ENCODE measurements at regions not wholly inside any gene's neighbourhood (a gene's known extent, or its start where the extent isn't known, plus 50 kb on each side); places are given as distances from the start of the nearest gene placed in this dataset.
"Not testable (repeated sequence)": the region's sequence is repeated elsewhere in the genome, so short reads cannot be mapped to it uniquely, and the experiment has no call there.

DNA sequence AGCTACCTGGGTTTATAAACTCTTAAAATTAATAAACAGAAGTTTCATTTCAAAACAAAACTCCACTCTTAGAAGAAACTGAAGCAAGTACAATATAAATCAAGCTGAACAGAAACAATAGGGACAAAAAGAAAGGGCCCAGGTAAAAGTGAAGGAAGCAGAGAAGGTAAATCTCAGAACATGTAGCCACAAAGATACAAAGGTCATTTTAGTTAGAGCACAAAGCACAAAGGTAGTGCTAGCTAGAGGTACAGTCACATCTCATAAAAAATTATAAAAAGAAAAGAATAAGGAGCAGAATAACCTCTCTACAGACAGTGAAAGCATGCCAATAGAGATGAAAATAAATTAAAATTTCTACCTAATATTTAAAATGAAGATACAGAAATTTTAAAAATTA is 90.4 kb upstream of the C5orf63 start:
- Histone ChIP-seq H3K4me1 (ENCODE audit: control insufficient read depth in 1 of 2, low read depth in 2 of 2) (no peaks in the 10 kb centered on the region), H3K27me3 (replicated peaks; ENCODE audit: insufficient read depth) (no peaks in the 10 kb centered on the region), H3K27ac (no peak overlapping the region), H3K36me3 (no peaks in the 10 kb centered on the region), H3K9me3 (no peaks in the 10 kb centered on the region), H3K4me3 (no peak overlapping the region)
- DNase-seq (ENCODE audit: low spot score), result no peak
- TF ChIP-seq, protein P1, sequence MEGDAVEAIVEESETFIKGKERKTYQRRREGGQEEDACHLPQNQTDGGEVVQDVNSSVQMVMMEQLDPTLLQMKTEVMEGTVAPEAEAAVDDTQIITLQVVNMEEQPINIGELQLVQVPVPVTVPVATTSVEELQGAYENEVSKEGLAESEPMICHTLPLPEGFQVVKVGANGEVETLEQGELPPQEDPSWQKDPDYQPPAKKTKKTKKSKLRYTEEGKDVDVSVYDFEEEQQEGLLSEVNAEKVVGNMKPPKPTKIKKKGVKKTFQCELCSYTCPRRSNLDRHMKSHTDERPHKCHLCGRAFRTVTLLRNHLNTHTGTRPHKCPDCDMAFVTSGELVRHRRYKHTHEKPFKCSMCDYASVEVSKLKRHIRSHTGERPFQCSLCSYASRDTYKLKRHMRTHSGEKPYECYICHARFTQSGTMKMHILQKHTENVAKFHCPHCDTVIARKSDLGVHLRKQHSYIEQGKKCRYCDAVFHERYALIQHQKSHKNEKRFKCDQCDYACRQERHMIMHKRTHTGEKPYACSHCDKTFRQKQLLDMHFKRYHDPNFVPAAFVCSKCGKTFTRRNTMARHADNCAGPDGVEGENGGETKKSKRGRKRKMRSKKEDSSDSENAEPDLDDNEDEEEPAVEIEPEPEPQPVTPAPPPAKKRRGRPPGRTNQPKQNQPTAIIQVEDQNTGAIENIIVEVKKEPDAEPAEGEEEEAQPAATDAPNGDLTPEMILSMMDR (IDR thresholded peaks at IDR 0.05), result no peak
- ATAC-seq (ENCODE audit: insufficient number of reproducible peaks, low FRiP score, low read depth), result no peak

DNA sequence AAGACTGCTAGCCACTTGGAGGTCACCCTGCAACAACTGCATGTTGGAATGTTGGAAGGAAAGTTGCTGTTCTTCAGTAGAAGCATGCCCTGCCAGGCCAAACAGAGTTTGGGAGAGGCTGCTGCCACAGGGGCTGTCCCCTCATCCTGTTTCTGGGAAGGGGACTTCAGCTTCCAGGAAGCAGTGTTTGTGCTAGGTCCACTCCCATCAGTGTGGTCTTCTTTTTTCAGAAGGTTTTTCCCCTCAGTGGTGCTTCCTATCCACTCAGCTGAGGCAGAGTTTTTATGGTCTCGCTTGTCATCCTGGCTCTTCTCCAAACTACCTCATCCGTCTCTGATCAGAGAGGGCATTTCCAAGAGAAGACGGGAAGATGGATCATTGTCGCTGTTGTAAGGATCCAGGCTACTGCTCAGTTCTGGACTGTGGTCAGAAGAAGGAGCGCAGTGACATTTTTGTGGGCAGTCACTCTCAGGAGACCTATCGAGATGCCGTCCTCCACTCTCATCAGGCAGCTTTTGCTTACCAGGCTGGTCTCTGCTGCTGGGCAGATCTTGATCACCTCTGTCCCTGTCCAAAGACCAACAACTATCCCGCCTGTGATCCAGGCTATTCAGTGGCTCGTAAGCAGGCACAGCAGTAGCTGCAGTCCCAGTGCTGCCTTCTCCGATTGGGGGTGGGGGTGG is 97.8 kb upstream of the C5orf63 start:
- H3K9me3 ChIP-seq, result peaks cover 4% of the 10 kb centered on the region
- H3K27ac ChIP-seq, result no peak overlapping the region
- H3K4me1 ChIP-seq (ENCODE audit: control insufficient read depth in 1 of 2, low read depth in 2 of 2), result no peaks in the 10 kb centered on the region
- H3K36me3 ChIP-seq, result no peaks in the 10 kb centered on the region
- H3K4me3 ChIP-seq, result no peak overlapping the region
- ATAC-seq (ENCODE audit: insufficient number of reproducible peaks, low FRiP score, low read depth) (no peak), DNase-seq (ENCODE audit: low spot score) (no peak)
- TF ChIP-seq, protein P1 (IDR thresholded peaks at IDR 0.05), result no peak
- H3K27me3 ChIP-seq (replicated peaks; ENCODE audit: insufficient read depth), result no peaks in the 10 kb centered on the region

DNA sequence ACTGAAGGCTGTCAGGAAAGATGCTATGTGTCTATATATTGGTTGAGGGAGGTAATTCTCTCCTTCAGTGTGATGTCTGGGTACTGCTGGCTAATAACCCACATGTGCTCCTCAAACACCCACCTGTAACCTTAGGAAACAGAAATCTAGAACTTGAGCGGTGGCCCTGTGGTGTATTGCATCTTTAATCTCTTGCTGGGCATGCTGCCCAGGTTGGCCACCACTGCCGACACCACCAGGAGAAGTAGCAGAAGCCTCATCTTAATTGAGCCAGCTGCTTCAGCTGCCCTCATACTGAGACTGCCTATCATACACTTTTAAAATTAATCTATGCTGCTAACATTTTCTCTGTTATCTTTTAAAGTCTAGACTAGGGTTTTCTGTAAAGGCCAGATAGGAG is 103.5 kb upstream of the C5orf63 start:
- H3K9me3 ChIP-seq, result peaks cover 4% of the 10 kb centered on the region
- H3K4me1 ChIP-seq (ENCODE audit: control insufficient read depth in 1 of 2, low read depth in 2 of 2), result no peaks in the 10 kb centered on the region
- TF ChIP-seq, protein P1 (IDR thresholded peaks at IDR 0.05), result no peak
- ATAC-seq (ENCODE audit: insufficient number of reproducible peaks, low FRiP score, low read depth) (no peak), DNase-seq (ENCODE audit: low spot score) (no peak)
- no peak overlapping the region for H3K4me3 ChIP-seq
- H3K27me3 ChIP-seq (replicated peaks; ENCODE audit: insufficient read depth), result no peaks in the 10 kb centered on the region
- no peak overlapping the region for H3K27ac ChIP-seq
- no peaks in the 10 kb centered on the region for H3K36me3 ChIP-seq

DNA sequence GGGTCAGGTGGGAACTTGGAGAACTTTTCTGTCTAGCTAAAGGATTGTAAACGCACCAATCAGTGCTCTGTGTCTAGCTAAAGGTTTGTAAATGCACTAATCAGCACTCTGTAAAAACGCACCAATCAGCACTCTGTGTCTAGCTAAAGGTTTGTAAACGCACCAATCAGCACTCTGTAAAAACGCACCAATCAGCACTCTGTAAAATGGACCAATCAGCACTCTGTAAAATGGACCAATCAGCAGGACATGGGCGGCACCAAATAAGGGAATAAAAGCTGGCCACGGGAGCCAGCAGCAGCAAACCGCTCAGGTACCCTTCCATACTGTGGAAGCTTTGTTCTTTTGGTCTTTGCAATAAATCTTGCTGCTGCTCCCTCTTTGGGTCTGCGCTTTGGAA is 108.0 kb upstream of the MEGF10 start:
- H3K9me3 ChIP-seq; H3K4me1 ChIP-seq (ENCODE audit: control insufficient read depth in 1 of 2, low read depth in 2 of 2); H3K4me3 ChIP-seq; H3K36me3 ChIP-seq; H3K27me3 ChIP-seq (replicated peaks; ENCODE audit: insufficient read depth); ATAC-seq (ENCODE audit: insufficient number of reproducible peaks, low FRiP score, low read depth); H3K27ac ChIP-seq; DNase-seq (ENCODE audit: low spot score): not testable (repeated sequence)

DNA sequence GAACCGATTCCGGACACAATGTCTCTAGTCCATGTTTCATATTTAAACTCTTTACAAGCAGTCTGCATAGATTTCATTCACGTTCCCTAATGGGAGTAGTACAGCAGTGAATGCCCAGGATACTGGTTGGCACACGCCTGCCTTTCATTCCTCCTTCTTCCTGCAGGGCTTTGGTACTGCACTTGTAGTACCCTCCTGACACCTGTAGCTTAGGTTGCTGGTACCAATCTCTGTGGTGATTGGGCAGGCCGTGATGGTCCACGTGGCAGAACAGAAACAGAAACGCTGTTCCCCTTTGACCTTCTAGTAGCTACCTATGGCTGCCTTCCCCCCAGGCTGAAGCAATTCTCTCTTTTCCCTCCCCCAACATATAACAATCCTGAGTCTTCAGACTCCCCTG is 107.3 kb upstream of the MEGF10 start:
- H3K36me3 ChIP-seq, result no peaks in the 10 kb centered on the region
- H3K27ac ChIP-seq, result no peak overlapping the region
- no peaks in the 10 kb centered on the region for H3K4me1 ChIP-seq (ENCODE audit: control insufficient read depth in 1 of 2, low read depth in 2 of 2)
- ATAC-seq (ENCODE audit: insufficient number of reproducible peaks, low FRiP score, low read depth) (no peak), DNase-seq (ENCODE audit: low spot score) (no peak)
- no peaks in the 10 kb centered on the region for H3K27me3 ChIP-seq (replicated peaks; ENCODE audit: insufficient read depth)
- H3K9me3 ChIP-seq, result no peaks in the 10 kb centered on the region
- H3K4me3 ChIP-seq, result no peak overlapping the region
- TF ChIP-seq, protein P1 (IDR thresholded peaks at IDR 0.05), result no peak

DNA sequence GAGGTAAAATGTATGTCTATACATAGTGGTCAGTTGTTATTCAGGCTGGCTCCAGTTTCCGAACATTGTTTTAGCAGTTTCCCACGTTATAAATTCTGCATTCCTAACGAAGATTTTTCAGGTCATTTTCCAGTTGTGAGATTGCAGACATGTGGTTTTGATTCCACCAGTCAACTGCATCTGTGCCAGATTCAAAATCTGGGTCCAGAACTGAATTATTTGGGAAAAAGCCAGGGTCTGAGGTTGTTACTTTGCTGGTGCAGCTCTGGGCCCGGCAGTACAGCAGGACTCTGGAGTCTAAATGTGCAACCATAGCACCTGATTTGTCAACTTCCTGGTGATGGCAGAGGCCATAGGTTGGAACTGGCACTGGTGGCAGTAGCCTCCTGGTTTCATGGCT is 105.7 kb upstream of the MEGF10 start:
- ATAC-seq (ENCODE audit: insufficient number of reproducible peaks, low FRiP score, low read depth), result no peak

More for the DNA sequence above, 105.7 kb upstream of the MEGF10 start:
- H3K36me3 ChIP-seq, result no peaks in the 10 kb centered on the region
- H3K27ac ChIP-seq, result no peak overlapping the region
- no peak for DNase-seq (ENCODE audit: low spot score)
- no peak overlapping the region for H3K4me3 ChIP-seq
- H3K9me3 ChIP-seq, result no peaks in the 10 kb centered on the region
- no peaks in the 10 kb centered on the region for H3K4me1 ChIP-seq (ENCODE audit: control insufficient read depth in 1 of 2, low read depth in 2 of 2)
- H3K27me3 ChIP-seq (replicated peaks; ENCODE audit: insufficient read depth), result no peaks in the 10 kb centered on the region
- TF ChIP-seq, protein P1 (IDR thresholded peaks at IDR 0.05), result no peak

Data from thoracic aorta (tissue), 2 donors.